ENCODE measurements at regions not wholly inside any gene's neighbourhood (a gene's known extent, or its start where the extent isn't known, plus 50 kb on each side); places are given as distances from the start of the nearest gene placed in this dataset.

DNA sequence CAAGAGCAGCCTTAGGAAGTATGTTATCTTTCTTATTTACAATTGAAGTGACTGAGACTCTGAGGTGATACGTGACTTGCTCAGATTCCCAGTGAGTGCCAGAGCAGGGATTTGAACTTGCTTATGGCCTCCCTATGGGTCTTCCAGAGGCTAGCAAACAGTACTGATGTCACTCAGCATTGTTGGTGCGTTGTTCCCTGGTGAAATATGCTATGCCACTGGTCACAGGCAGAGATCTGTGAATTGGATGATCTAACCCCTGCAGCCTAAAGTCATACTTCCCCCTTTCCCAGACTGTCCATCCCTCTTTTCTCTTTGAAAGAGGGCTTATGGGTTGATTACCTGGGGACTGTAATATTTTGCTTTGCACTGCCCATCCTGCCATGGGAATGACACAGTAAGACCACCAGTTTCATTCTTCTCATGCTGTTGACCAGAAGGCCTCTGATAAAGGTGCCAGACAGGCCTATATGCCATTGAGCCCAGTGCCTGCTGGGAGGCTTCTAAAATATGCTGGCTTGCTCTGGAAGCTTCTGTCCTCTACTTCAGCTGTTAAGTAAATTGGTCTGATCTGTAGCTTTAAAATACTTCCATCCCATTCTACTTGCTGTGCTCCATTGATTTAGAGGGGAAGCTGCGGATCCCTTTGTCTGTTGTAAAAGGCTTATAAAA lies 152.2 kb upstream of the E2F8 start:
- DNase-seq, result no peak

DNA sequence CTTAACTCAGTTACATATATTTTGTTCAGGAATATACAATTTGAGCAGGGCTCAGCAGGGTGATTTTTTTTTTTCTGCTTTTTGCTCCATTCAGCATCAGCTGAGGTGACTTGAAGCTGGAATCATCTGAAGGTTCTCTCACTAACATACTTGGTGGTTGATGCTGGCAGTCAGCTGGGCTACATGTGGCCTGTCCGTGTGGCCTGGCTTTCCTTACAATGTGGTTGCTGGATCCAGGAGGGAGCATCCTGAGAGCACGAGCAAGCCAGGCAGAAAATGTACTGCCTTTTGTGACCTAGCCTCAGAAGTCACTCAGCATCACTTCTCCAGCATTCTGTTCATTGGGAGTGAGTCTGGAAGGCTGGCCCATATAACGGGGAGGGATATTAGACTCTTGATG lies 151.6 kb upstream of the E2F8 start:
- DNase-seq, result no peak

DNA sequence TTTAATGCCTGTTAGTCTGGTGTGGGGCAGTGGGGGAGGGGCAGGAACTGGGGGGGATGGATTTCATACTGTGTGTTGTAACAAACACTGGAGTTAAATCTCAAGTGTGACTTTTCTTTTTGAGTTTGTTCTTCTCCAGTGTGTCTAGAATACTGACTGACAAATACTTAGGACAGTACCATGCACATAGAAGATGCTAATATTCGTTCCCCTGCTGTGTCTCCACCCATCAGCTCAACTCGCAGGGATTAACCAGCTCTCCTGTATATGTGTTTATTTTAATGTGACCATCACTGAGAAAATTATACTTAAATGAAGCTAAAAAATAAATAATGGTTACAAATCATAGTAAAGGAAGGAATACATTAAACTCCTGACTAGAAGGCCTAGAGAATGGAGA lies 150.9 kb upstream of the E2F8 start:
- no peak for DNase-seq

DNA sequence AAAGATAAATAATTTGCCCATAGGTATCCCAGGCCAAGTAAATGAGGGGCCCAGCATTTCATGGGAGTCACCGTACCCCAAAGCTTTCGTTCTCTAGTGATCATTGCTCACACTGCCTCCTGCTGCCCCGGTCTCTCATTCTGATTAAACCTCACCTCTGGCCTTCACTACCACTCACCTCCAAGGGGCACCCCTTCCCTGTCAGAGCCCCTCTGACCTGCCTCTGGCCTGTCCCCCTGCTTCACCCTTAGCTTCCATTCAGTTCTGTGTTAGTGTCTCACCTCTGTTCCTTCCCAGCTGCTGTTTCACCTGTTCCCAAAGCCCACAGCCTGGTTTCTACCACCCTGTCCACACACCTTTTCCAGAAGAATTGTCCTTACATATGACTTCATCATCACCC lies 150.3 kb upstream of the E2F8 start:
- DNase-seq, result no peak

DNA sequence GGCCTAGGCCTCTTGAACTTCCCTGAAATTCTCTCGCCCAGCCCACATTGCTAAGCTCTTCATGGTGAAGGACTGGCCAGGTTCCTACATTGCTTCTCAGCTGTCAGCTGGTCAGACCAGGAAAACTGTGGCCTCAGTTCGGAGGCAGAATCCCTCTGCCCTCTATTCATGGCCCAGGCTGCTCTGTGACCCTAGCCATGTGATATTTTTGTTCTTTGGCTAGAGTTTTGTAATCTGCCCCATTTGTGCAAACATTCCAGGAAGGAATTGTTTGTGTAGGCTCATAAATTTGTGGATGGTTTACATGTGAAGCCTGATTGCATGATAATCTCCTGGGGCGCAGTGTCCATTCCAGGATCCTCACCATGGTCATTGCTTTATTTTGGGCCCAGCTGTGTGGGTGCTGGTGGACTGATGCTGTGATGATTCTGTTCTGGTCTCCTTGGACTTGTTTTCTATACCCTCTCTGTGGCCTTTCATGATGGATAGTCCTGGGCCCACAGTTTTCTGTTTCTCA lies 149.1 kb upstream of the E2F8 start:
- no peak for DNase-seq

DNA sequence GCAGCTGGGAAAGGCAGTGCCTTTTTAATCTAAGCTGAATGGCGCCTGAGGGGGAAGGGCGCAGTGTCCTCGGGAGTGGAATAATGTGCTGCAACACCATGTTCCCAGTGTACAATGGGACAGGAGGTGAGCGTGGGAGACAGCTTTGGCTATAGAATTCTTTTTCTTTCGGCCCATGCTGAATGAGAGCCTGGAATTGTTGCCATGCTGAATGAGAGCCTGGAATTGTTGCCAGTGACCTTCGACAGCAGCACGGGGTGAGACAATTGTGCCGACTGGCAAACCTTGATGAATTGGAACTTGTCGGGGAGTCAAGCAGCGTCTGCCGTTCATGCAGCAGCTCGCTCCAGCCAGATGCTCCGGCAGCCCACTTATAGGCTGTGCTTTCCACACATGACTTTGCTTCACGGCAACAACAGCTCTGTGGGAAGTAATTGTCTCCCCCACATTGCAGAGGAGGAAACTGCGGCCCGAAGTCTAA lies 141.4 kb upstream of the E2F8 start:
- no peak for DNase-seq

DNA sequence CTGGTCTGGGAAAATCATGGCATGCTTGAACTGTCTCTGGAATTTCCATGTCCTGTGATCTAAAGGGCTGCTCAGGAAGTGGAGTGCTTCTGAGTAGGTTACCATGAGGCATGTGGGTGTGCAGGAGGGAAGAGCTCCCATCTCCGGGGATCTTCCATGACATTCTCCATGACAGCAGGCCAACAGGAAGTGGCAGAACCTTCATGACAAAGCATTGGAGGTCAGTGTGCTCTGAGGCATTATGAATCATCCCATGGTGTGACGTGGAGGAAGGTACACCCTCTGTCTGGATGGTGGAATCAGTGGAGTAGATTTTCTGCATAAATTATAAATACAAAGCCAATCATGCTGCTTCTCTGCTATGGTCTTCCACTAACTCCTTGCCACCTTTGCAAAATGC lies 139.6 kb upstream of the E2F8 start:
- DNase-seq, result no peak

DNA sequence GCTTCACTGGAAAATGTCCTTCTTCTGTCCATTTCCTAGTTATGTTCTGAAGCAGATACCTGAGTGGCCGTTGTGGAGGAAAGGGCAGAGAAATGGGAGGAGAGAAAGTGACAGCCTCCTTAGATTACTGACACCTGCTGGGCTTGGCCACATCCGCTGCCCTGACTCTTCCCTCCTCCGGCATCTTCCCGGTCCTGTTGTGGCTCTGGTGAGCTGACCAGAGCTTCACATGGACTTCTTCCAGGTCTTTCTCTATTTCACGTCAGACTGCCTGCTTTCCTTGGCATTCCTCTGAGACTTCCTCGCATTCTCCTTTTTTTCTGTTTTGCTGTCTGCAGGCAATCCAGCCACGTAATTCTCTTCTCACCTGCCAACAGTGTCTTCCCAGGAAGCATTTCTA lies 138.7 kb upstream of the E2F8 start:
- no peak for DNase-seq

DNA sequence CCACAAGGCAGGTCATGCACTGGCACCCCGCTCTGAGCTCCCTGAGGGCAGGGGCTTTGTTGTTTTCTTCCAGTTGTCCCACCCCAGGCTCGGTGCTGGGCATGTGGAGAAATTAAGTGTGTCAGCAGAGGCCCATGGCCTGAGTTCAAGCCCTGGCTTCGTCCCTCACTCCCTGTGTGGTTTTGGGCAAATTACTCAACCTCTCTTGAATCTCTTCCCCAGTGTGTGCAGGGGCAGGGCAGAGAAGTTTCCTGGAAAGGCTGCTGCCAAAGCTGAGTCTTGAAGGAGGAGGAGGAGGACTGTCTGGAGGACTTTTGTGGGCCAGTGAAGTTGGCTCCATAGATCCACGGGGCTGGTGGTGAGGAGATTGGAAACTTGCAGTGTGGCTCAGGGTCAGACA lies 138.1 kb upstream of the E2F8 start:
- no peak for DNase-seq

DNA sequence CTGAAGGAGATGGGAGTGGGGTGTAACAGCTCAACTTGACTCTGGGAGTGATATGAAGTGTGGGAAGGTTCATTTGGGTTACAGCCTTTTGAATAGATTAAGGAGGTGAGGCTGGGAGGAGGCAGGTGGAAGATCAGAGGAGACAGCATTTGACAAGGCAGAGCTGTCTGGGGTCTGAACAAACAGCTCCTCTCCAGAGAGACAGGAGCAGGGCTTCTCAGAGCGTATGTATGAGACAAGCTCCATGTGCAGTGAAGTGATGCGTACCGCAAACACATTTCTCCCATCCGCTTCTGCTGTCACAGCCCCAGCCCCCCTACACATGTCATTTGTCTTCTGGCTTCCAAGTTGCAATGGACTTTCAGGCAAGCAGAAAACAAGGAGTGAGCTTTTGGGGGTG lies 137.1 kb upstream of the E2F8 start:
- DNase-seq, result no peak

DNA sequence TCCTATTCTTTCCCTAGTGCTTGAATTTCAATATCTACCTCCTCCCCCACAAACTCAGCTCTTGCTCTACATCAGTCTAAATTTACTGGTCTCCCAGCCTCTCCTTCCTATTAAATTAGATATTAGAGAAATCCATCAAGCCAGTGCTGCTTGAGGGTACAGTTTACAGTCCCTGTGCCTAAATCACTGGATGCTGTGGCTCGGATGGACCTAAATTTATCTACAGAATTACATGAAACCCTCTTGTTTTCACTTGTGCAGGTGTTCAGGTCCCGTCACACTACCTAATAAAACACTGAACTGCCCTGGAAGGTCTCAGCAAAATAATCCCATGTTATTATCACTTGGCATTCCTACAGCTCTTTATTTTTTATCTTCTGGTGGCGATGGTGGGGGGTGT lies 134.7 kb upstream of the E2F8 start:
- DNase-seq, result no peak

DNA sequence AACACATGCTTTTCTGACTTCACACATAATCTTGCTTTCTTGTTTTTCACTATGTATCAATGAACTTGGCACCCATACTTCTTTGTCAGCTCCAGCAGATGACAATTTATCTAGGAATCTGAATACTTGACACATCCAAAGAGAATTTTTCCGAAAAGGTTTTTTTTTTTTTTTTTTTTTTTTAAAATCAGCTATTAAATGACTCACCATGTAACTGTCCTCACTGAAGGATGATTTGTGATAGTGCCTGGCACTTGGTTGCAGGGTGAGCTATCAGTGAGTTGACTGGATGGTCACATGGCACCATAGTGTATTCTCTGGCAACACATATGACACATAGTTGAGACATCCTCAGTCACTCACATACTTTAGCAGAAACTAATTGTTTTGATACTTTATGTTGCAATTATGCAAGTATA lies 133.4 kb upstream of the E2F8 start:
- DNase-seq, result no peak

DNA sequence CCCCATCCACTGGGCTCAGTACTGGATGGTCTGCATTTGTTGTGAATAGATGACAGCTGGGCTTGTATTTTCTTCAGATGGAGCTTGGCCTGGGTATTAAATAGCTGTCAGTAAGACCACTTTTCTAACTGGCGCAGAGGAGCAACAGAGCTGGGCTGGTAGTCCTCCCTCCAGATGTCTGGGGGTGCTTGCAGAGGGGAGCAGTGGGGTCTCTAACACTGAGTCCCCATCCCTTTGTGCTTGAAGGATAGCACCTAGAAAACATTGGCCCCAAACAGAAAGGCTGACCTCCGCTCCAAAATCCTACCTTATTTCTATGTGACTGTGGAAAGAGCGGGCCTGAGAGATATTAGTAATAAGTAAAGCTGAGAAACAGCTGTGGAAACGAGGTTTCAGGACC lies 131.6 kb upstream of the E2F8 start:
- no peak for DNase-seq

DNA sequence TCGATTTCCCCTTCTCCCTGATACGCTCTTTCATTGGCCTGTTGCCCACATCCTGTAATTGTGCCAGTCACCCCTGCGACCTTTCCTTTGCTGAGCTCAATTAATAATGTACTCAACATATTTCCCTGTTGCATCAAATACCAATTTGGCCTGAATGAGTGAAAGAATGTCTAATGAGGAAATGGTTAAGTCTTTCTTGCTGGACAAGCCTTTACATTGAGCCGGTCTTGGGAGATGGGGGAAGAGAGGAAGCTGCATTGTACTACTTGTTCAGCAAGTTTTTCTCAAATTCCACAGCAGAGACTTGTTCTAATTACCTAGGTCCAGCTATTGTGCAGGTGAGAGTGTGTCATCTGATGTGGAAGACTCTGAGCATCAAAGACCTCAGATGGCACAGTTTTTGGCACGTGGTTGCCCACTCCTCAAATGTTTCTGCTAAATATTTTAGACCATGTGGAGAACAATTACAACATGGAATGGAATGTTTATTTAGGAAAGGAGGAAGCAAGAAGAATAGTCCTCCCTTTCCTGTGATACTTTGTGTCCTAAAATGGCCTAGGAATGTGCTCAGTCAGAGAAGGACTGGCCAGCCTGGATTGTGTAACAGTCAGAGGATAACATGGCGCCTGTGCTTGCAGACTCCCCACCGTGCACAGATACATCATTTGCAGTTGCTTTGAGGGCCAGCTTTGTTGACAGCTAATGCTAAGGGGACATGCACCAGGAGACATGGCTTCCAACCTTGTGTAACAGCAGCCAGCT lies 129.5 kb upstream of the E2F8 start:
- DNase-seq, result no peak

DNA sequence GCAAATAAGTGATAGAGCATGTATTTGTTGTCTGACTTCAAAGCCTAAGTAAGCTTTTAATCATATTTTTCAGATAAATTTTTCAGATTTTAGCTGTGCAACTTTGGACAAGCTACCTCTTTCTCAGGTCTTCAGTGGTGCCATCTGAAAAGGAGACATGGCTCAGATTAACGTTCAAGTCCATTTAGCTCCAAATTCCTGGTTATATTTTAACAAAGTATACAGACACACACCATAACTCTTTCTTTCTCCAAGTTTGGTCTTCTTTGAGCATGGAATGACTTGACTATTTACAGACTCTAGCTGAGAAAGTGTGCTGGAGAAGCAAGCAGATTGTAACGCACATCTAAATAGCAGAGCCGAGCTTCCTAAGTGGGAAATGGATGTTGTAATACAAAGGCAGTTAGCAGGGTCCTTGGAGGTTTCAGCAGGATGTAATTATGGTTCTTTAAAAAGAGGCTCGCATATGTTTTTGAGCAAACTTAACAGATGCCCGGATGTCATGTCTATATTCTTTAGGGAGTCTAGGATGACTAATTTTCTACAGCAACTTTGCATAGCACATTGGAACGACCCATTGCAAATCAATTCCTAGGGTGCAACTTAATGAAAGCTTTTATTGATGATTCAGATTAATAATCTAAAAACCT lies 128.1 kb upstream of the E2F8 start:
- DNase-seq, result no peak

DNA sequence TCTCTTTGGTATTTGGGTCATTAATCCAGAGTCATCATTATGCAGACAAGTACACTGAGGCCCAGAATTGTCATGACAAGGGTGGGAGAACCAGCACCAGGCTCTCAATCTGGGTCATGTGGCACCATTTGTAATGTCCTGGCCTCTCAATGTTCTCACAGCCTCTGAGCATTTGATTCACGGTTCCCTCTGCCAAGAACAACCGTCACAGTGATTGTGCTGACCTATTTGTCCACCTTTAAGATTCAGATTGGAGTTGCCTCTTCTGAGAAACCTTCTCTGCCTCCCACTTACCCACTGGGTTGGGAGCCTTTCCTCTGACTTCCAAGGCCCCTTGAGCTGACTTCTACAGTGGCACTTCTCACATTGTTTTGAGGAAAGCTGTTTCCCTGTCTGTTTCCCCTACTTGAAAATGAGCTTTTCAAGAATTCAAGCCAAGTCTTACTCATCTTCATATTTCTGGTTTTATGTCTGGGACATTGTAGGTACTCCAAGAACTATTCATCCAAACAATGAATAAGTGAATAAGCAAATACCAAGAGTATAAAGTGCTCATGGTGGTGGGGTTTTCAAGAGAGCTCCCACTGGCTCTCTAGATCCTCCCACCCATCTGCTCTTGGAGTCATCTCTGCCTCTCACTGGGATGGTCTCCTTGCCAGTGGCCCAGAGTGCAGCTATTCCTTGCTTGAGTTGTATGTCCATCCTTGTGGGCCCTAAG lies 126.4 kb upstream of the E2F8 start:
- no peak for DNase-seq

DNA sequence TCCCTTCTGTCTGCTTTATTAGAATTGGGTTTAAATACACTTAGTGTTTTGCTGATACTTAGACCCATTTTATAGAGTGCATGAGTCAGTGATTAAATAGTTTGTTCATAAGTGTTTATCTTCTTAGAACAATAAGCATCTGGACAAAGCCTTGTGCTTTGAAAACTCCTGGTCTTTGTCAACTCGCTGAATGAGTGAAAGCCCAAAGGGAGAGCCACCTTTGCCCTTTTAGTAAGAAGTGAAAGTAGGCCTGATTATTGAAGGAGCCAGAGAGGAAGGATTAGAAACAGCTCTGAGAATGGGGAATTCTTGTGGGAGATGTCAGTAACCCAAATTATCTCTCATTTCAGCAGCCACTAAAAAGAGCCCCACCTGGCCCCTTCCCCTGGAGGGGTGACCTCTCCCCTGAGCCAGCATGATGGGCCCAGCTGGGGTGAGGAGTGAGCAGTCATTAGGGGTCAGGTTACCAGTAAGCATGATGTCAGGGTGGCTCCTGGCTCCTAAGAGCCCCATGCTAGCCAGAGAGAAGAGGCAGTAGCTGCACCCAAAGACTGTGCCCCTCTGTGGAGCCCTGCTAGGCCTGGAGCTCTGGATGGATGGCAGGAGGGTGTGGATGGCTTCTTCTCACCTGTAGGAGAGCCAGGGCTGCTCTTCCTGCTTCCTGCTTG lies 125.1 kb upstream of the E2F8 start:
- no peak for DNase-seq

DNA sequence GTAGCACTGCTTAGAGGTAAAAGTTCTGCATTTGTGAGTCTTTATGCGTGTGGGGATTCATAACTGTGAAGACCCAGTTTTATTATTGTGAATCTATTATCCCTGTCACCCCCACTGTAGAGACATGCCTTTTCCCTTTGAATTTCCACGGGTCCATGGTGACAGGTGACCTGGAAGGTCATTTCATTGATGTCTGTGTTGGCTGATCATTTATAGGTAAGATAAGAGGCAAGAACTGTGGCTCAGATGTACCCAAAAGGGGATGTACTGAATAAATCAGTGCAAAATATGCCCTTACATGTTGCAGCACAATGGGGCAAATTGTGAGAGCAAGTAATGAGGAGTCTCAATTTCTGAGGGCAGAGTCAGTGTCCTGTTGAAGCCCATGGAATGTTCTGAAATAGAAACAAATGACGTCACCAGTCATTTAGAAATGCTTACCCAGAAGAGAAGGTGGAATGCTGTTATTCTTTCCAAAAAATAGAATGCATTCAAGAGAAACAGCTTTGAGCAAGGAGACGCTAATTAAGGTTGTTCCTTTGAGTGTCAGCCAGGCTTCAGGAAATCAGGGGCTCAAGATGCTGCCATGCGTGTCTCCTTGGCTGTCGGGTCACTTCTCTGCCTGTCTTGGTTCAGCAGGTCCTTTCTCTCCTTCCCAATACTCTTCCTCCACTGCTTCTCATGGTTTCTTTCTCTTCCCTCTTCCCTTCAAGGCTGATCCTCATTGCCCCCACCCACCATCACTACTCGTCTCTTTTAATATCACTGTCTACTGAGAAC lies 118.7 kb upstream of the E2F8 start:
- no peak for DNase-seq

DNA sequence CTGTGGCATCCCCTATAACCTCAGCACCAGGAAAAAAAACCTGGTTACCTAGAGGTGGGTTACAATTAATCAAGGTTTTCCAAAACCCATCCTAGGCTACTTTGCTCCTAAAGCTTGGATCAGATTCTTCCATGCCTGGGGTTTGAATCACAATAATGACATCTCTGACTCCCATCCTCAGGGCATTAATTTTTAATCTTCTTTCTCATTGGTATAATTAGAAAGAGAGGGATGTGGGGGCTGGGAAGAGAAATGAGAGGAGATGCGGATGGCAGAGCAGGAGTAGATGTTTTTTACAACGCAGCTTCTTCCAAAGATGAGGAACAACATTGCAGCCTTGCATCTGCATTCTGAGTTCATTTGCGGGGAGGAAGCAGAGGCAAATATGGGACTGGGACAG lies 117.2 kb upstream of the E2F8 start:
- DNase-seq, result no peak

DNA sequence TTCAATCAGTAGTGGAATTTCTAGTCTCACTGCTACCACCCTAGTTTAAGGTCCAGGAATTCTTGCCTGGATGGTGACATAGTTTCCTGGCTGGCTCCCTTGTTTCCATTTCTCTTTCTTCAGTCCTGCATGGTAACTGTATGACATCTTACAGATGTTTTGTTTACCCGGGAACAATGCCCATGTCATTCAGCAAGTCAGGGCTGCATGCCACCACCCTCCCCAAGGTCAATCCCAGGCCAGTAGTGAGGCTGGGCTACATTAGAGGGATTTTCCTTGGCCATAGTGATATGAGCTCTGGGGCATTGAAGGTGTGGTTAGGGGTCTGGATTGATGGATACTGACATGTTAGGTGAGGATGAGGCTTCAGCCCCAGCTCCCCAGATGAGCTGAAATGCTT lies 114.9 kb upstream of the E2F8 start:
- DNase-seq, result no peak

DNA sequence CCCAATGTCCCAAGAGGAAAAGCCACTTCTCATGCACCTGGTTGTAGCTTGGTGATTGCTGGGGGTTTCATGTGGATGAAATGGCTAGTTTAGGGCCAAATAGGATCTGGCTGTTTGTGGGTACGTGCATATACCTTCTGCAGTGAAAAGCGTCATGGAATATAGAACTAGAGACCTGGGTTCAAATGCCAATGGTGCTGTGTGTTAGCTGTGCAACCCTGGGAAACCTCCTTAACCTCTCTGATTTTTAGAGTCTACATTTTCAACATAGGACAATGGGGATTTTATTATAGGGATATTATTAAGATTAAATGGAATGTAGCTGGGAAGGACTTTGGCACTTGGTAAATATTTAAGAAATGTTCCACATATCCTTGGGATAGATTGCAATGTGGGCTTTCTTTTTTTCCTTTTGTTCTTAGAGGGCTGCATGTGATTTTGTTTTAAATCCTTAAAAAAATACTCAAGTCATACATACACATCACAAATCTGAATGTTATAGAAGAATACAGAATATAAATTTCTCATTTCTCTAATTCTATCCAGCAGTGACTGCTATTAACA lies 112.6 kb upstream of the E2F8 start:
- no peak for DNase-seq

DNA sequence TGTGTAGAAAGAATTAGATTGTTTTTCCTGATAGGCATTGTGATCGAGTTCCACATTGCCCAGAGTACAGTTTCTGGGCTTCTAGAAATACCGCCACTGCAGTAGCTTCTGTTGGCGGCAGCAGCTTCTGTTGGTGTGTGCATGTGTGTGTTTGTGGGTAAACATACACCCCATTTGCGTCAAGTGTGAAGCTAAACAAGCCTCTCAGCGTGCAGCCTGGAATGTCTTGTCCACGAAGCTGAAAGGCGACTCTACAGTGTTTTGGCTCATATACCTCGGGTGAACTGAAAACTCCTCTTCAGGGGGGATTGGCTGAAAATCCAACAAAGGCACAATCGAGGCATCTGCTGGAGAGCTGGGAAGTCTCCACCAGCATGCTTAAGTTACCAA lies 112.0 kb upstream of the E2F8 start:
- DNase-seq, result no peak
